HFFc6 (cell line): ENCODE measurements at regions not wholly inside any gene's neighbourhood (a gene's known extent, or its start where the extent isn't known, plus 50 kb on each side); places are given as distances from the start of the nearest gene placed in this dataset.

Experiments
- DNase-seq: peaks from one replicate; pipeline ENCODE4 v3.0.0-alpha.2; 2018
- H3K27ac Mint-ChIP-seq: 2 replicates; pipeline ENCODE4 v1.8.0; 2020; ENCODE audit warnings: mild to moderate bottlenecking, mixed read lengths
- H3K27me3 Mint-ChIP-seq: 2 replicates; pipeline ENCODE4 v1.8.0; 2021; ENCODE audit warnings: mild to moderate bottlenecking, moderate library complexity, mixed read lengths; ENCODE audit not compliant: insufficient read depth
- H3K36me3 Mint-ChIP-seq: 2 replicates; pipeline ENCODE4 v1.8.0; 2021; ENCODE audit warnings: low read depth, mixed read lengths
- H3K4me1 Mint-ChIP-seq: 2 replicates; pipeline ENCODE4 v1.8.0; 2020; ENCODE audit warnings: low read depth, mixed read lengths
- H3K4me3 Mint-ChIP-seq: 2 replicates; pipeline ENCODE4 v1.8.0; 2020; ENCODE audit warnings: mild to moderate bottlenecking, moderate library complexity, mixed read lengths
- H3K9me3 Mint-ChIP-seq: 2 replicates; pipeline ENCODE4 v1.8.0; 2020; ENCODE audit warnings: mild to moderate bottlenecking, mixed read lengths
- TF ChIP-seq, protein P1 (sequence below): fragments of 200-600 bp; sonication (generic); IDR thresholded peaks from 2 replicates; pipeline ENCODE4 v1.5.0; 2021; ENCODE audit warnings: antibody characterized with exemption, mild to moderate bottlenecking

DNA sequence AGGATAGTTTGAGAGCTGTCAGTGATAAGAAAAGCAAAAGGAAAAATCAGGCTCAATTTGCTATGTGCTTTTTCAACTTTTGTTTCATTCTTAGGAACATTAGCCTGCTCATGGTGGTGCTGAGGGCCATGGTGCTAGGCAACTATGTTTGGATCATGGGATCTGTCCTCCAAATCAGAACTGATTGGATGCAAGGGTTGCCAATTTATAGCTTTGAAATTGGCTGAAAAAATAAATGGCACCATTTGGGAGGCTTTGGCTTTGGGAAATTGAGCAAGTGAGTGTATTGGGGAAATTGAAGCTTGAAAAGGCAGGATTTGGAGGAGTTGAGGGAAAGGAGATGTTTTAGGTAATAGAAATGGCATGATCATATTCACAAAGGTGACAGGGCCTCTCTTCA, 103.8 kb downstream of the CYP26A1 start:
- H3K9me3 Mint-ChIP-seq, result no peaks in the 10 kb centered on the region
- H3K4me3 Mint-ChIP-seq, result no peak overlapping the region
- no peak for DNase-seq
- H3K36me3 Mint-ChIP-seq, result no peaks in the 10 kb centered on the region
- H3K27me3 Mint-ChIP-seq, result peaks cover 18% of the 10 kb centered on the region
- peaks cover 13% of the 10 kb centered on the region for H3K4me1 Mint-ChIP-seq
- H3K27ac Mint-ChIP-seq, result no peak overlapping the region
- TF ChIP-seq, protein P1, sequence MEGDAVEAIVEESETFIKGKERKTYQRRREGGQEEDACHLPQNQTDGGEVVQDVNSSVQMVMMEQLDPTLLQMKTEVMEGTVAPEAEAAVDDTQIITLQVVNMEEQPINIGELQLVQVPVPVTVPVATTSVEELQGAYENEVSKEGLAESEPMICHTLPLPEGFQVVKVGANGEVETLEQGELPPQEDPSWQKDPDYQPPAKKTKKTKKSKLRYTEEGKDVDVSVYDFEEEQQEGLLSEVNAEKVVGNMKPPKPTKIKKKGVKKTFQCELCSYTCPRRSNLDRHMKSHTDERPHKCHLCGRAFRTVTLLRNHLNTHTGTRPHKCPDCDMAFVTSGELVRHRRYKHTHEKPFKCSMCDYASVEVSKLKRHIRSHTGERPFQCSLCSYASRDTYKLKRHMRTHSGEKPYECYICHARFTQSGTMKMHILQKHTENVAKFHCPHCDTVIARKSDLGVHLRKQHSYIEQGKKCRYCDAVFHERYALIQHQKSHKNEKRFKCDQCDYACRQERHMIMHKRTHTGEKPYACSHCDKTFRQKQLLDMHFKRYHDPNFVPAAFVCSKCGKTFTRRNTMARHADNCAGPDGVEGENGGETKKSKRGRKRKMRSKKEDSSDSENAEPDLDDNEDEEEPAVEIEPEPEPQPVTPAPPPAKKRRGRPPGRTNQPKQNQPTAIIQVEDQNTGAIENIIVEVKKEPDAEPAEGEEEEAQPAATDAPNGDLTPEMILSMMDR, result no peak

DNA sequence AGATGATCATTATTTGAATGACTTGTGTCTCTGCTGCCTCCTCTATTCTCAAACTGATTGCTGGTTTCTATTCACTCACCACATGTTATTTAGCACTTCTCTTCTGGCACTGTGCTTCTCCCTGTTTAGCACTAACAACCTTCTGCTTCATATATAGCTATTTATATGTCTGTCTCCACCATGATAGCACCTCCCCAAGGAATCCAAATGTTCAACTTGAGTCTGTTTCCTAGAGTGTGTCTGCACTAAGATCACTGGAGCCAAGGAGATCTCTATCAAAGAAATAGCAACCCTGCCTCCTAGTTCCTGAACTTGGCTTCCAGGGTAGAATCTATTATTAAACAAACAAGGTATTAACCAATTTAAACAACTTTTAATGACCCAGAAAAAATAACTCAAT, 104.5 kb downstream of the CYP26A1 start:
- no peaks in the 10 kb centered on the region for H3K36me3 Mint-ChIP-seq
- no peak for DNase-seq
- H3K4me3 Mint-ChIP-seq, result no peak overlapping the region
- peaks cover 13% of the 10 kb centered on the region for H3K4me1 Mint-ChIP-seq
- H3K27me3 Mint-ChIP-seq, result peaks cover 15% of the 10 kb centered on the region
- TF ChIP-seq, protein P1, result no peak
- no peak overlapping the region for H3K27ac Mint-ChIP-seq
- H3K9me3 Mint-ChIP-seq, result no peaks in the 10 kb centered on the region

DNA sequence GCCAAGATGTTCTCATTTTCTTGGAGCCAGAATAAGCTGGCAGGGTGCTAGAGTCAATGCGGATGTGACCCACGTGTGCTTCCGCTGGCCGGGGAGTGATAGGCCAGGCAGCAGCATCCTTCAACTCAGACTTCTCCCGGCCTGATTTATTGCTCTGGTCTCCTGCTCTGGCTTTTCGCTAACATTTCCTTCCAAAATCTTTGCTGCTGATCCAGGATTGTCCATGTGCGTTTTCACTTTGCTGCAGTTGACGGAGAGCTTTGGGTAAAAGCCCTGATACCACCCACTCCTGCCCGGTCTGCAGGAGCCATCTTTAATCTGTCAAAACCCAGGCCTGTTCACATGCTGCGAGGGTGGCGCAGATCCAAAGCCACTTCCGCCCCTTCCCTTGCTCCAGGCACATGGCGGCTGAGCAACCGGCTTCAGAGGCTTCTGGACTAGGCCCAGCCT, 106.8 kb downstream of the CYP26A1 start:
- Mint-ChIP-seq H3K9me3 (no peaks in the 10 kb centered on the region), H3K36me3 (no peaks in the 10 kb centered on the region), H3K27ac (no peak overlapping the region), H3K4me3 (no peak overlapping the region), H3K27me3 (peaks cover 16% of the 10 kb centered on the region), H3K4me1 (peaks cover 13% of the 10 kb centered on the region)
- TF ChIP-seq, protein P1, result no peak
- no peak for DNase-seq

DNA sequence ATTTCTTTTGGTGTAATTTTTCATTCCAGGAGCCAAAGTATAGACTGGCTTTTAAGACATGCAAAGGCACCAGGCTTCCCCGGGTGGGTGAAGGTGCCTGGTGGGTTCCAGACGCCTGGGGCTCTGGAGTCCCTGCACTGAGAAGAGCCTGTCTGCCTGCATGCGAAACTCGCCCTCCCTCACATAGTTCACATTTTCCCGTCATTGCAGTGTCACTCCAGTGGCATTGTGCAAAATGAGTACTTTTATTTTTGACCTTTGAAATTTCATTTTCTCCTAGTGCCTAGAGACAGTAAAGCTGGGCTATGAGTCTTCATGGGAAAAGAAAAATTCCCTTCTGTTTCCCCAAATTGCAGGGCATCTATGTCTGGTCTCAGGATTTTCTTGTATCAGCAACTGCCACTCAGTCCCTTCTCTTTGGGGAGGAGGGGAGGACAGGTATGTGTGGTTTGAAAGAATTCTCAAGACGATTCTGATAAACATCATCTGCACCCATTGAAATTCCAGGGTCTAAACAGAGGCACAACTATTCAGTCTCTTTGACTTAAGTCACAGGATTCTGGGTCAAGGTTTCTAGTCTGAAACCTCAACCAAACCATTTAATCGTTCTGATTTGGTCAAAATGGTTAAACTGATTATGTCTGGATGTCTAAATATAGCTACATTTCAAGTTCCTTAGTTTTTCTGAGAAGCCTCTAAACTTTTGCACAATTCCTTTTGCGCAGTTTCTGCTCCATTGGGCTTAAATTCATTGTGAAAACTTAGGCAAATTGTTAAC, 107.8 kb downstream of the CYP26A1 start:
- Mint-ChIP-seq H3K27ac (no peak overlapping the region), H3K36me3 (no peaks in the 10 kb centered on the region), H3K9me3 (no peaks in the 10 kb centered on the region), H3K4me1 (peaks cover 13% of the 10 kb centered on the region), H3K27me3 (peaks cover 12% of the 10 kb centered on the region), H3K4me3 (no peak overlapping the region)
- no peak for DNase-seq
- TF ChIP-seq, protein P1, result no peak

DNA sequence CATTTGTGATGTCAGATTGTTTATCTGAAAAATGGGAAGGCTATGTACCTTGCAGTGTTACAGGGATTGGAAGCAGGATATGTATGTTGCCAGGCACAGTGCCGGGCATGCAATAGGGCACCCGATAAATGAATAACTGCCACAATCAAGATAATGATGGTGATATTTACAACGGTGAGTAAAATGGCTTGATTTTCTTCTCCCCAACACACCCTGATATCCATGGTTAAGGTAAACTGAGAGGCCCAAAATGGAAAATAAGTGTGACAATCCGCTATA, 108.3 kb downstream of the CYP26A1 start:
- Mint-ChIP-seq H3K4me1 (peaks cover 13% of the 10 kb centered on the region), H3K4me3 (no peak overlapping the region), H3K27me3 (peaks cover 17% of the 10 kb centered on the region), H3K36me3 (no peaks in the 10 kb centered on the region), H3K9me3 (no peaks in the 10 kb centered on the region), H3K27ac (no peak overlapping the region)
- DNase-seq, result no peak
- TF ChIP-seq, protein P1, result no peak

DNA sequence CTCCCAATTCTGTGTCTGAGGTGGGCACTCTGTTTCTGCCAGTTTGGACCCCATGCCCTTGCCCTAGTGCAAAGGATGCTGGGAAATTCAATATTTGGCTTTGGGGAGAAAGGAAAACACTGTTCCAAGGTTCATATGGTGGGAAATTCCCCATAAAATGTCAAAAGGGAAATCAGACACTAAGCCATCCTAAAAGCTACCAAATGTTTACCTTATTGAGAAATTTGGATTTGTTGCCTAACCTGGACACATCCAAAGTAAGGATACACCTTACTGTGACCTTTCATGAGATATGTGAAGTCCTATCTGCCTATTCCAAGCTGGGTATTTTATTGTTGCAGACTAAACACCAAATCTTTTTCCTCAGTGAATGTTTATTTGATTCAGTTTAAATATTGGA, 109.1 kb downstream of the CYP26A1 start:
- DNase-seq, result no peak
- Mint-ChIP-seq H3K9me3 (no peaks in the 10 kb centered on the region), H3K27me3 (peaks cover 25% of the 10 kb centered on the region), H3K4me3 (no peak overlapping the region), H3K4me1 (peaks cover 13% of the 10 kb centered on the region), H3K36me3 (no peaks in the 10 kb centered on the region), H3K27ac (no peak overlapping the region)
- TF ChIP-seq, protein P1, result no peak
